Panc1 (cell line): ENCODE measurements at regions not wholly inside any gene's neighbourhood (a gene's known extent, or its start where the extent isn't known, plus 50 kb on each side); places are given as distances from the start of the nearest gene placed in this dataset.

Experiments
- ATAC-seq: fragments of 200-7000 bp; cut with Tn5 transposase; 2 replicates; pipeline ENCODE4 v1.9.1; 2020; ENCODE audit warnings: mild to moderate bottlenecking, moderate library complexity
- BruUV-seq: library from RNA; stranded (reverse); fragments of 400-500 nt; replicated peaks from 2 replicates; lab custom pipeline; 2021; lab: Mats Ljungman, UMichigan
- CTCF ChIA-PET: fragments of 300-600 bp; sonication (Branson Sonifier 250); formaldehyde crosslinking; loops from one replicate; lab custom pipeline; 2022; ENCODE audit warnings: antibody characterized with exemption; lab: Charles Lee
- POLR2A ChIA-PET: fragments of 300-600 bp; sonication (Branson Sonifier 250); formaldehyde crosslinking; loops from one replicate; lab custom pipeline; 2022; ENCODE audit warnings: antibody characterized with exemption; lab: Charles Lee
- DNase-seq: peaks from one replicate; pipeline ENCODE4 v3.0.0-alpha.2; 2010; ENCODE audit warnings: low read depth, low spot score
- H3K27ac ChIP-seq: 2 replicates; pipeline ENCODE4 v1.5.1; 2011; ENCODE audit warnings: mild to moderate bottlenecking, low read length, inconsistent platforms
- H3K27me3 ChIP-seq: fragments of 200-500 bp; sonication (Bioruptor generic); 2 replicates; pipeline ENCODE4 v1.6.0; 2014; ENCODE audit warnings: low read length, inconsistent platforms; ENCODE audit not compliant: control insufficient read depth, insufficient read depth
- H3K36me3 ChIP-seq: fragments of 200-500 bp; sonication (Bioruptor generic); 2 replicates; pipeline ENCODE4 v1.5.1; 2014; ENCODE audit warnings: inconsistent platforms, mild to moderate bottlenecking, low read length, moderate library complexity; ENCODE audit not compliant: control insufficient read depth, insufficient read depth
- H3K4me1 ChIP-seq: 2 replicates; pipeline ENCODE4 v1.5.1; 2011; ENCODE audit warnings: inconsistent platforms, mild to moderate bottlenecking, low read length, moderate library complexity; ENCODE audit not compliant: control insufficient read depth, insufficient read depth
- H3K4me3 ChIP-seq, 2 experiments: 2 replicates each; pipeline ENCODE4 v1.5.1; 2011 to 2012; ENCODE audit warnings: low read depth in 2 of 2, low read length in 2 of 2, mild to moderate bottlenecking in 2 of 2, inconsistent platforms in 1 of 2, moderate library complexity in 1 of 2
- H3K9me3 ChIP-seq: fragments of 200-500 bp; sonication (Bioruptor generic); 2 replicates; pipeline ENCODE4 v1.5.1; 2014; ENCODE audit warnings: low read depth, mild to moderate bottlenecking, inconsistent platforms, low read length, moderate library complexity; ENCODE audit not compliant: control insufficient read depth, insufficient read depth
- POLR2AphosphoS5 ChIP-seq: IDR thresholded peaks from 2 replicates; pipeline ENCODE4 v1.6.1; 2012; ENCODE audit warnings: mild to moderate bottlenecking, low read depth, low read length, moderate library complexity
- REST ChIP-seq, 2 experiments: IDR thresholded peaks; 2 replicates each; pipeline ENCODE4 v1.6.1; 2011 to 2012; ENCODE audit warnings: low read depth in 2 of 2, control low read depth in 1 of 2, low read length in 1 of 2, mild to moderate bottlenecking in 1 of 2, moderate library complexity in 1 of 2; ENCODE audit not compliant: insufficient read depth in 1 of 2
- SIN3A ChIP-seq: IDR thresholded peaks from 2 replicates; pipeline ENCODE4 v1.6.1; 2012; ENCODE audit warnings: low read depth, mild to moderate bottlenecking, low read length, moderate library complexity, borderline replicate concordance; ENCODE audit not compliant: insufficient read depth
- TCF7L2 ChIP-seq: IDR thresholded peaks from 2 replicates; pipeline ENCODE4 v1.6.1; 2011; ENCODE audit warnings: mild to moderate bottlenecking, low read depth, low read length, inconsistent platforms
- in situ Hi-C: cut with HindIII; loops from 2 replicates; pipeline ENCODE4 v1.10.0; 2016; ENCODE audit warnings: low sequenced_read_pairs, low pct_unique_long_range_greater_than_20kb
- intact Hi-C: fragments of 100-400 bp; cut with micrococcal nuclease; formaldehyde crosslinking; loops from one replicate; pipeline ENCODE4 v1.10.0; 2022; ENCODE audit not compliant: unreplicated experiment
- TF ChIP-seq, protein P1 (sequence below): fragments of 450-650 bp; IDR thresholded peaks from 2 replicates; pipeline ENCODE4 v1.5.1; 2017; ENCODE audit warnings: mild to moderate bottlenecking

DNA sequence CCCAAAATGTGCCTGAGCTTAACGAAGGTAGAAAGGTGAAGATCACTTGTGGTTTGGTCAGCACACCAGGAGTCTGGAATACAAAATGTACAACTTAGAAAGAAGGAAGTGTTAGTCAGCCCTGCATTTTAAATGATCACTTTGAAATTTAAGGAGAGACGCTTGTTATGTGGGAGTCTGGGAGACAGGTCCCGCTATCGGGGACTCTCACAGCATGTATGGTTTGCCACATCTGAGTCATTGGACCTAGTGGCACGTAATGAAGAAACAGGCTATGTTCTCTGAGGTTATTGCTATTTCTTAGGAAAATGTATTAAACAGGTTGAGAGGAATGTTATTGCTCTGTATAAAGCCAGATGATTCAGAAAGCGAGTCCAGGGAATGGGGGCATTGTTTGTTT, 2362.5 kb upstream of the WWC1 start:
- CTCF ChIA-PET: no interaction called here
- in situ Hi-C loops: no loop called here
- intact Hi-C loops: loop anchor here (5.0 kb wide), 1 partner anchor 302 kb away; no protein-coding TSS in a partner anchor

GRCh38 chr5:165940541-165940940, 2350.9 kb upstream of the WWC1 start:
- H3K4me1 ChIP-seq: no peaks in the 10 kb centered on the region
- CTCF ChIA-PET: no interaction called here
- intact Hi-C loops: no loop called here
- POLR2A ChIA-PET: no interaction called here
- H3K27me3 ChIP-seq: no peaks in the 10 kb centered on the region
- BruUV-seq: no TSS peak
- H3K4me3 ChIP-seq: no peak overlapping the region
- ATAC-seq (no peak), DNase-seq (no peak)
- TF ChIP-seq TCF7L2: no peak
- TF ChIP-seq POLR2AphosphoS5: no peak
- no peak for TF ChIP-seq SIN3A
- TF ChIP-seq, protein P1, sequence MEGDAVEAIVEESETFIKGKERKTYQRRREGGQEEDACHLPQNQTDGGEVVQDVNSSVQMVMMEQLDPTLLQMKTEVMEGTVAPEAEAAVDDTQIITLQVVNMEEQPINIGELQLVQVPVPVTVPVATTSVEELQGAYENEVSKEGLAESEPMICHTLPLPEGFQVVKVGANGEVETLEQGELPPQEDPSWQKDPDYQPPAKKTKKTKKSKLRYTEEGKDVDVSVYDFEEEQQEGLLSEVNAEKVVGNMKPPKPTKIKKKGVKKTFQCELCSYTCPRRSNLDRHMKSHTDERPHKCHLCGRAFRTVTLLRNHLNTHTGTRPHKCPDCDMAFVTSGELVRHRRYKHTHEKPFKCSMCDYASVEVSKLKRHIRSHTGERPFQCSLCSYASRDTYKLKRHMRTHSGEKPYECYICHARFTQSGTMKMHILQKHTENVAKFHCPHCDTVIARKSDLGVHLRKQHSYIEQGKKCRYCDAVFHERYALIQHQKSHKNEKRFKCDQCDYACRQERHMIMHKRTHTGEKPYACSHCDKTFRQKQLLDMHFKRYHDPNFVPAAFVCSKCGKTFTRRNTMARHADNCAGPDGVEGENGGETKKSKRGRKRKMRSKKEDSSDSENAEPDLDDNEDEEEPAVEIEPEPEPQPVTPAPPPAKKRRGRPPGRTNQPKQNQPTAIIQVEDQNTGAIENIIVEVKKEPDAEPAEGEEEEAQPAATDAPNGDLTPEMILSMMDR: no peak
- TF ChIP-seq REST (IDR thresholded peaks at IDR 0.05; ENCODE audit: insufficient read depth in 1 of 2, low read depth in 2 of 2, low read length in 1 of 2): no peak
- H3K9me3 ChIP-seq: no peaks in the 10 kb centered on the region
- in situ Hi-C loops: no loop called here
- no peak overlapping the region for H3K27ac ChIP-seq
- H3K36me3 ChIP-seq: no peaks in the 10 kb centered on the region

More for the DNA sequence above, 2362.5 kb upstream of the WWC1 start:
- POLR2A ChIA-PET: no interaction called here
- Histone ChIP-seq H3K27me3 (no peaks in the 10 kb centered on the region), H3K4me1 (no peaks in the 10 kb centered on the region), H3K4me3 (no peak overlapping the region), H3K27ac (no peak overlapping the region), H3K36me3 (no peaks in the 10 kb centered on the region), H3K9me3 (no peaks in the 10 kb centered on the region)
- no peak for DNase-seq
- BruUV-seq: no TSS peak
- no peak for TF ChIP-seq TCF7L2
- no peak for TF ChIP-seq POLR2AphosphoS5
- TF ChIP-seq, protein P1: no peak
- no peak for TF ChIP-seq REST (IDR thresholded peaks at IDR 0.05; ENCODE audit: insufficient read depth in 1 of 2, low read depth in 2 of 2, low read length in 1 of 2)
- no peak for TF ChIP-seq SIN3A
- no peak for ATAC-seq
